Skeletal muscle tissue (tissue), 3 donors: ENCODE measurements at regions not wholly inside any gene's neighbourhood (a gene's known extent, or its start where the extent isn't known, plus 50 kb on each side); places are given as distances from the start of the nearest gene placed in this dataset.

ENCODE experiments used
- H3K27ac ChIP-seq: one replicate; pipeline ENCODE4 v1.7.0; 2013; ENCODE audit warnings: mild to moderate bottlenecking, low read depth, low read length, inconsistent platforms
- H3K27me3 ChIP-seq, 3 donors: one replicate each; pipeline ENCODE4 v1.7.0; 2013; ENCODE audit warnings: low read length in 3 of 3; ENCODE audit not compliant: control insufficient read depth in 3 of 3, insufficient read depth in 3 of 3
- H3K36me3 ChIP-seq, 3 donors: one replicate each; pipeline ENCODE4 v1.7.0; 2013; ENCODE audit warnings: low read length in 3 of 3; ENCODE audit not compliant: control insufficient read depth in 3 of 3, insufficient read depth in 3 of 3
- H3K4me1 ChIP-seq, 3 donors: one replicate each; pipeline ENCODE4 v1.7.0; 2013; ENCODE audit warnings: low read length in 3 of 3, mild to moderate bottlenecking in 3 of 3; ENCODE audit not compliant: control insufficient read depth in 3 of 3, insufficient read depth in 3 of 3
- H3K4me3 ChIP-seq, 3 donors: one replicate each; pipeline ENCODE4 v1.7.0; 2013; ENCODE audit warnings: low read length in 3 of 3
- H3K9ac ChIP-seq, 3 donors: one replicate each; pipeline ENCODE4 v1.7.0; 2013; ENCODE audit warnings: low read length in 3 of 3, mild to moderate bottlenecking in 3 of 3, moderate library complexity in 2 of 3, low read depth in 1 of 3
- H3K9me3 ChIP-seq, 3 donors: one replicate each; pipeline ENCODE4 v1.7.0; 2013; ENCODE audit warnings: low read length in 3 of 3; ENCODE audit not compliant: control insufficient read depth in 3 of 3
- donor health status: Osteomylitis.

DNA sequence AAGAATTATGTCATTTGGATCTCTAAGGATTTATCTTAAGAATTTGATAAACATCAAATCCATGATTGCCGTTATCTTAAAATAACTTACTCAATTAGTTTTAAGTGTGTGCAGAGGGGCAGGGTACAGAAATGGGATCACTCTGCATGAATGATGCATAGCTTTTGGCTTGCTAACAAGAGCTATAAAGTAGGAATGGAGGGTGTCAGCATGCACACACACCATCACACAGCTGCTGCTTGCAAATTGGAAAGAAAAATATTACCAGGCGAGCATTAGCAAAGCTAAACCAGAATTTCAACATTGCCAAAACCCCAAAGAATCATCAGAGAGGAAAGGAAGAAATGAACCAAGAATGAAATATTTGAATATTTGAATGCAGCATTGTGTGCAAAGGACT is 580.6 kb downstream of the LMO7 start:
- Histone ChIP-seq H3K9ac (no peak overlapping the region), H3K4me1 (no peaks in the 10 kb centered on the region), H3K27me3 (no peaks in the 10 kb centered on the region), H3K36me3 (no peaks in the 10 kb centered on the region), H3K9me3 (no peaks in the 10 kb centered on the region), H3K4me3 (no peak overlapping the region), H3K27ac (no peak overlapping the region)

DNA sequence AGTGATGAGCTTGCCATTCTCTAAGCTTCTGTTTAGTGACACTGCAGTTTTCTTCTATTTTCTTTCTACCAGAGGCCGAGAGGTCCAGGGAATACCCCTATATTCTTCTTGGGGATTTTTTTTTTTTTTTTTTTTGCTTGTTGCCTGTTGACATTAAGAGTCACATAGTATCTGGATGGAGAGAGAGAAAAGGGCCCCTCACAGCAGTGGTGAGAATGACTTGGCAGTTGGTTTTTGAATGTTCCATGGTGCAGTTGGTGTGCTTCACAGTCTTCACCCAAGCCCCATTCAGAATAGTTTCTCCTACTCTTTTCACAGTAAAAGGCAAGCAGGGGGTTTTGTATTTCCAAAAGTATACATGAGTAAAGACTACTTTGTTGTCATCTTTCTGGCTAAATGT is 577.9 kb downstream of the LMO7 start:
- no peak overlapping the region for H3K9ac ChIP-seq
- H3K36me3 ChIP-seq = no peaks in the 10 kb centered on the region
- H3K4me3 ChIP-seq = no peak overlapping the region
- no peak overlapping the region for H3K27ac ChIP-seq
- no peaks in the 10 kb centered on the region for H3K27me3 ChIP-seq
- no peaks in the 10 kb centered on the region for H3K4me1 ChIP-seq
- H3K9me3 ChIP-seq = no peaks in the 10 kb centered on the region

DNA sequence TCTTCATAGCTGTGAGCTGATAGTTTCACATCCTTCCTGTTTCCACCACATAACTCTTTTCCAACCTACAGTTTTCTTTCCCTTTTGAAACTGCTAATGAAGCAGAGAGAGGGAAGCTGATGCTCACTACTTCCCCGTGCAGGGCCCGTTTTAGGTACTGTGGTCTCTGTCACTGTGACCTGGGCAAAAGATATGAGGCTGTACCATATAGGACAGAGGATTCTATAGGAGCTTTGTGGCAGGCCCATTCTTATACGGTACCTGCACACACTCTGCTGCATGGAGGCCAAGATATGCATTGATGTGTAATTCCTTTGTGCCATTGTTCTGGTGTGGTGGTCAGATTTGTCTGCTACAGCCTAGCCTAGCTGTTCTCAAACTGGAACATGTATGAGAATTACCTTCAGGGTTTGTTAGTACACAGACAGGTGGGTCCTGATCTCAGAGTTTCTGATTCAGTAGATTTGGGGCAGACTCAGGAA is 577.3 kb downstream of the LMO7 start:
- Histone ChIP-seq H3K4me3 (no peak overlapping the region), H3K9ac (no peak overlapping the region), H3K27ac (no peak overlapping the region), H3K36me3 (no peaks in the 10 kb centered on the region), H3K9me3 (no peaks in the 10 kb centered on the region), H3K27me3 (no peaks in the 10 kb centered on the region), H3K4me1 (no peaks in the 10 kb centered on the region)

DNA sequence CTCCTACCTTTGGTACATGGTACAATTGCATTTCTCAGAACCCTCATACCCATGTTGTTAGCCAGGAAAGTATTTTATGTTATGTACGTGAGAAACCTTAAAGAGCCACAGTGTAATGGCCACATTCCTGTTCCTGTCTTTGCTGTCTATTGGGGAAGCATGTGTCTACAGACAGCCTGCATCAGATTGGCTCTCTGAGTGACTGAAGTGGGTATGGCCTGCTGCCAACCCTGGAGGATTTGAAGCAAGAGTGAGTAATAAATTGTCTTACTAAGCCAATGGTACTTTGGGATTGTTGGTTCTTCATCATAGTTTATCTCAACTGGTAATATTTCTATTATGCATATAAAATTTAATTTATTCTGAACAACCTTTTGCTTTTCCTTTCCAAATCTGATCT is 574.1 kb downstream of the LMO7 start:
- H3K27me3 ChIP-seq = no peaks in the 10 kb centered on the region
- no peak overlapping the region for H3K9ac ChIP-seq
- no peaks in the 10 kb centered on the region for H3K9me3 ChIP-seq
- no peaks in the 10 kb centered on the region for H3K36me3 ChIP-seq
- H3K4me1 ChIP-seq = no peaks in the 10 kb centered on the region
- no peak overlapping the region for H3K4me3 ChIP-seq
- H3K27ac ChIP-seq = no peak overlapping the region

DNA sequence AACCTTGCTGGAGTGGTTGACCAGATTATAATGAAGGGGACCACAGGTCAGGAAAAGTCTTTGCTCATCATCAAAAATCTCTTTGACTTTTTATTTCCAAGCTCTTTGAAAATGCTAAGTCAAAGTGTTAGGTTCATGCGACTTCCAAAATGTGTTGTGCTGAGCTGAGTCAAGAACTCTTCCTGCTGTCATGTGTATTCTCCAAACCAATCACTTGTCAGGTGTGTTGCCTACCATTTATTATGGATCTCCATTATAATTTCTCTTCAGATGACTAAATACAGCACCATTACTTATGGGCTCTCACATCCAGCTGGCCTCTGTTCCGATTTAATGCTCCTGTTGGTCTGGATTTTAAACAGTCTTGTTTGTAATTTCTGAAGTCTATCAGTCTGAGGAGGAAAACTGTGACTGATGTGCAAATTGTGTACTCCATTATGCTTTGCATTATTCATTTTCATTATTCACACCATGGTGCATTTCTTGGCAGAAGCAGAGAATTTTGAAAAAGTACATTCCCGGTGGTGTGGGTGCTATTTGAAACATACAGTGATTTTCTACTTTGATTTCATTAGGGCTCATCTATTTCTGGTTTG is 562.5 kb downstream of the LMO7 start:
- Histone ChIP-seq H3K27me3 (no peaks in the 10 kb centered on the region), H3K9ac (no peak overlapping the region), H3K4me1 (no peaks in the 10 kb centered on the region), H3K4me3 (no peak overlapping the region), H3K27ac (no peak overlapping the region), H3K36me3 (no peaks in the 10 kb centered on the region), H3K9me3 (no peaks in the 10 kb centered on the region)

DNA sequence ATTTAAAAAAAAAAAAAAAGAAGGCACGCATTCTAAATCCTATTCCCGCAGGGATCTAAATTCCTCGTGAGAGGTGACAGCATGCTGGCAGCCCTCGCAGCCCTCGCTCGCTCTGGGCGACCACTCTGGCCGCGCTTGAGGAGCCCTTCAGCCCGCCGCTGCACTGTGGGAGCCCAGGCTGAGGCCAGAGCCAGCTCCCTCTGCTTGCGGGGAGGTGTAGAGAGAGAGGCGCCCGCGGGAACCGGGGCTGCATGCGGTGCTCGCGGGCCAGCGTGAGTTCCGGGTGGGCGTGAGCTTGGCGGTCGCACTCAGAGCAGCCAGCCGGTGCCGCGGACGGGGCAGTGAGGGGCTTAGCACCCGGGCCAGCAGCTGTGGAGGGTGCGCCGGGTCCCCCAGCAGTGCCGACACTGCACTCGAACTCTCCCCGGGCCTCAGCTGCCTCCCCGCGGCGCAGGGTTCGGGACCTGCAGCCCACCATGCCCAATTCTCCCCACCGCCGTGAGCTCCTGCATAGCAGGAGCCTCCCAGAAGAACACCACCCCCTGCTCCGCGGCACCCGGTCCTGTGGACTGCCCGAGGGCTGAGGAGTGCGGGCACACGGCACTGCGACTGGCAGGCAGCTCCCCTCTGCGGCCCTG is 553.9 kb downstream of the LMO7 start:
- Histone ChIP-seq H3K9ac (no peak overlapping the region), H3K36me3 (no peaks in the 10 kb centered on the region), H3K27me3 (no peaks in the 10 kb centered on the region), H3K4me3 (no peak overlapping the region), H3K9me3 (no peaks in the 10 kb centered on the region), H3K4me1 (no peaks in the 10 kb centered on the region), H3K27ac (no peak overlapping the region)

DNA sequence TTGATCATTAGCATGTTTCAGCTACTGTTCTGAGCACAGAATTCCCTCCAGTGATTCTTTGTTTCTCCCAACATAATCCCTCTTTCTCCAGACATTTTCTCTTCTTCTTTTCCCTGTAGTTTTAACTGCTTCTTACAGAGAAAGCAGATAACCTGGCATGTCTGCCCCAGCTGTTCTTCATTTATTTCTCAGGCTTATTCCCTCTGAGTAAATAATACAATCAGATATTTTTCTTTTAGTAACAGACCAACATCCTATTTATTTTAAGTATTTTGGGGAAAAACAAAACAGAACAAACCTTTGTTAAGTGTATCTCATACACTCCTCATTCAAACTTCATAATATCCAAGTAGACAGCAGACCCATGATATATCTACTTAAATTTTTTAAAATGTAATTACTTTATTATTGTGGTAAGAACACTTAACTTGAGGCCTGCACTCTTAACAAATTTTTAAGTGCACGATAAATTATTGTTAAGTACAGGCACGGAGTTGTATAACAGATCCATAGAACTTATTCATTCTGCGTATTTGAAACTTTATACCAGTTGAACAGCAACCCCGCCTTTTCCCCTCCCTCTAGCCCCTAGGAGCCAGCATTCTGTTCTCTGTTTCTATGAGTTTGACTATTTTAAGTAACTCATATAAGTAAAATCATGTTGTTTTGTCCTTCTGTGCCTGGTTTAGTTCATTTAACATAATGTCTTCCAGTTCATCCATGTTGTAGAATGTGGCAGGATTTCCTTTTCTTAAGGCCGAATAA is 540.0 kb downstream of the LMO7 start:
- no peaks in the 10 kb centered on the region for H3K4me1 ChIP-seq
- no peak overlapping the region for H3K4me3 ChIP-seq
- H3K27ac ChIP-seq = no peak overlapping the region
- no peaks in the 10 kb centered on the region for H3K36me3 ChIP-seq
- no peaks in the 10 kb centered on the region for H3K27me3 ChIP-seq
- H3K9ac ChIP-seq = no peak overlapping the region
- no peaks in the 10 kb centered on the region for H3K9me3 ChIP-seq

DNA sequence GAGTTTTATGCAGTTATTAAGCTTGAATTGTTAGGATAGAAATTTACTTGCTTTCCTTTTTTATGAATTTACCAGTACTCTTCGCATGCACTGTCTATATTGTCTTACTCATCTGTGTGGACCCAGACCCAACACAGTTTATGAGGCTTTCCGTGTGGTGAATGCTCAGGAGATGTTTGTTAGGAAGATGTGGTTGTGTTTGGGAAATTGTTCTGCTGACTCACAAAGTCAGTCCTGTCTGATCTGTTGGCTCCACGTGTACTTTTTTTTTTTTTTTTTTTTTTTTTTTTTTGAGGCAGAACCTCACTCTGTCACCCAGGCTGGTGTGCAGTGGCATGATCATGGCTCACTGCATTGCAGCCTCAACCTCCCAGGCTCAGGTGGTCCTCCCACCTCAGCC is 532.5 kb downstream of the LMO7 start:
- H3K9me3 ChIP-seq = no peaks in the 10 kb centered on the region
- no peaks in the 10 kb centered on the region for H3K4me1 ChIP-seq
- no peak overlapping the region for H3K27ac ChIP-seq
- H3K4me3 ChIP-seq = no peak overlapping the region
- H3K36me3 ChIP-seq = no peaks in the 10 kb centered on the region
- H3K27me3 ChIP-seq = no peaks in the 10 kb centered on the region
- H3K9ac ChIP-seq = no peak overlapping the region

DNA sequence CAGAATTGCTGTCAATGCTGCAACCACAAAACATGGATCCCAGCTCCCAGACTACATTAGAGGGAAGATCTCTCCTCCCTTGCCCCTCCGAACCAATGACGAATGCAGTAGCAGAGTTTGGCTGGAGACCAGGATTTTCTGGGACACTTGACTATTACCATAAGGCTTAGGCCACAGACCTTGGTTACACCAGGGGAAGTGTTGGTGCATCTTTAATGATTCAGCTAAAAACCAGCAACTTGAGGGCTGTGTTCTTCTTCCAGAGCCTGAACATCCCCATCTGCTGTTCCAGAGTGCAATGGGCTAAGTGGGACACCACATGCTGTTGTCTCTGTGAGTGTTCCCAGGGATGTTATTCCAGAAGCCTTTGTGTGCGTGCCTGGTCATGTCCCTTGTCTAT is 528.2 kb downstream of the LMO7 start:
- Histone ChIP-seq H3K9me3 (no peaks in the 10 kb centered on the region), H3K4me1 (peaks cover 2 to 4% (median 3%) of the 10 kb centered on the region in 3 donors), H3K9ac (no peak overlapping the region), H3K36me3 (no peaks in the 10 kb centered on the region), H3K27ac (no peak overlapping the region), H3K4me3 (no peak overlapping the region), H3K27me3 (no peaks in the 10 kb centered on the region)

DNA sequence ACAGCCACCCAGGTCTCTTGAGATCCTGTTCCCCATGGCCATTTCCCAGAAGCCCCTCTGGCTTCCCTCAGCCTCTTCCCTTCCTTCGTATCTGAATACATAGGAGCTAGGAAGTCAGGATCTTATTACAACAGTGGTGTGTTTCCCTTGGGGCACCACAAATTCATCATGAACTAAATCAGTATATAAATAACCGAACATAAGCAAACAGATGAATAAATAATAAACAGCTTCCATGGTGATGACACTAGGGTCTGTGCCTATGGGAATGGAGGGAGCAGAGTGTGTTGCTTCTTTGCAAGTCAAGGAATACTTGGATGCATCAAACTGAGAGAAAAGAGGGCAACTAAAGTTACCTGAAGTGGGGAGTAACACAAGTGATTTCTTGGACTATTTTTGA is 527.6 kb downstream of the LMO7 start:
- Histone ChIP-seq H3K9me3 (no peaks in the 10 kb centered on the region), H3K4me1 (peaks cover 2 to 4% (median 3%) of the 10 kb centered on the region in 3 donors), H3K27ac (no peak overlapping the region), H3K27me3 (no peaks in the 10 kb centered on the region), H3K9ac (no peak overlapping the region), H3K36me3 (no peaks in the 10 kb centered on the region), H3K4me3 (no peak overlapping the region)
